ENCODE measurements at regions not wholly inside any gene's neighbourhood (a gene's known extent, or its start where the extent isn't known, plus 50 kb on each side); places are given as distances from the start of the nearest gene placed in this dataset.
"Not testable (repeated sequence)": the region's sequence is repeated elsewhere in the genome, so short reads cannot be mapped to it uniquely, and the experiment has no call there.

GRCh38 chr1:199472978-199473377 is 554.5 kb upstream of the NR5A2 start:
- no CpG with 5 or more reads among the region's 6 CpGs for WGBS (ENCODE audit: insufficient coverage, insufficient read length)
- no peaks in the 10 kb centered on the region for H3K36me3 ChIP-seq (ENCODE audit: control insufficient read depth, insufficient read depth, low read length)
- H3K4me1 ChIP-seq (ENCODE audit: control insufficient read depth, insufficient read depth, low read length): no peaks in the 10 kb centered on the region
- no peak overlapping the region for H3K27ac ChIP-seq (ENCODE audit: low read length)
- no peak overlapping the region for H3K4me3 ChIP-seq (ENCODE audit: low read length)
- H3K27me3 ChIP-seq (ENCODE audit: control insufficient read depth, insufficient read depth, low read length): no peaks in the 10 kb centered on the region
- DNase-seq (ENCODE audit: low read depth, low spot score): no peak
- no peaks in the 10 kb centered on the region for H3K9me3 ChIP-seq (ENCODE audit: control insufficient read depth, insufficient read depth, low read length)

GRCh38 chr1:199474738-199475137 is 552.8 kb upstream of the NR5A2 start:
- no peaks in the 10 kb centered on the region for H3K27me3 ChIP-seq (ENCODE audit: control insufficient read depth, insufficient read depth, low read length)
- no peaks in the 10 kb centered on the region for H3K9me3 ChIP-seq (ENCODE audit: control insufficient read depth, insufficient read depth, low read length)
- H3K36me3 ChIP-seq (ENCODE audit: control insufficient read depth, insufficient read depth, low read length): no peaks in the 10 kb centered on the region
- no peak overlapping the region for H3K27ac ChIP-seq (ENCODE audit: low read length)
- H3K4me3 ChIP-seq (ENCODE audit: low read length): no peak overlapping the region
- WGBS (ENCODE audit: insufficient coverage, insufficient read length): no CpG with 5 or more reads among the region's 2 CpGs
- no peaks in the 10 kb centered on the region for H3K4me1 ChIP-seq (ENCODE audit: control insufficient read depth, insufficient read depth, low read length)
- DNase-seq (ENCODE audit: low read depth, low spot score): no peak

- Histone ChIP-seq H3K4me1 (ENCODE audit: control insufficient read depth, insufficient read depth, low read length) (no peaks in the 10 kb centered on the region), H3K27me3 (ENCODE audit: control insufficient read depth, insufficient read depth, low read length) (no peaks in the 10 kb centered on the region), H3K4me3 (ENCODE audit: low read length) (no peak overlapping the region), H3K36me3 (ENCODE audit: control insufficient read depth, insufficient read depth, low read length) (no peaks in the 10 kb centered on the region), H3K27ac (ENCODE audit: low read length) (no peak overlapping the region), H3K9me3 (ENCODE audit: control insufficient read depth, insufficient read depth, low read length) (no peaks in the 10 kb centered on the region)
- WGBS (ENCODE audit: insufficient coverage, insufficient read length): no CpG with 5 or more reads among the region's 4 CpGs
- no peak for DNase-seq (ENCODE audit: low read depth, low spot score)
These were observed 545.1 kb upstream of the NR5A2 start for GRCh38 chr1:199482426-199482825.

GRCh38 chr1:199489594-199489993 is 537.9 kb upstream of the NR5A2 start:
- Histone ChIP-seq H3K36me3 (ENCODE audit: control insufficient read depth, insufficient read depth, low read length) (no peaks in the 10 kb centered on the region), H3K9me3 (ENCODE audit: control insufficient read depth, insufficient read depth, low read length) (no peaks in the 10 kb centered on the region), H3K4me3 (ENCODE audit: low read length) (no peak overlapping the region), H3K27me3 (ENCODE audit: control insufficient read depth, insufficient read depth, low read length) (no peaks in the 10 kb centered on the region), H3K4me1 (ENCODE audit: control insufficient read depth, insufficient read depth, low read length) (no peaks in the 10 kb centered on the region; the same call in 1 of the 2 replicates), H3K27ac (ENCODE audit: low read length) (no peak overlapping the region)
- DNase-seq (ENCODE audit: low read depth, low spot score): no peak
- WGBS (ENCODE audit: insufficient coverage, insufficient read length): no CpG with 5 or more reads among the region's 3 CpGs

GRCh38 chr1:199490769-199491527 is 536.6 kb upstream of the NR5A2 start:
- Histone ChIP-seq H3K4me1 (ENCODE audit: control insufficient read depth, insufficient read depth, low read length) (no peaks in the 10 kb centered on the region; the same call in 1 of the 2 replicates), H3K4me3 (ENCODE audit: low read length) (no peak overlapping the region), H3K27ac (ENCODE audit: low read length) (no peak overlapping the region), H3K27me3 (ENCODE audit: control insufficient read depth, insufficient read depth, low read length) (no peaks in the 10 kb centered on the region), H3K9me3 (ENCODE audit: control insufficient read depth, insufficient read depth, low read length) (no peaks in the 10 kb centered on the region), H3K36me3 (ENCODE audit: control insufficient read depth, insufficient read depth, low read length) (no peaks in the 10 kb centered on the region)
- DNase-seq (ENCODE audit: low read depth, low spot score): no peak
- WGBS (ENCODE audit: insufficient coverage, insufficient read length): no CpG with 5 or more reads among the region's 2 CpGs

GRCh38 chr1:199495432-199495831 is 532.1 kb upstream of the NR5A2 start:
- DNase-seq (ENCODE audit: low read depth, low spot score): no peak
- Histone ChIP-seq H3K27ac (ENCODE audit: low read length) (no peak overlapping the region), H3K27me3 (ENCODE audit: control insufficient read depth, insufficient read depth, low read length) (no peaks in the 10 kb centered on the region), H3K4me1 (ENCODE audit: control insufficient read depth, insufficient read depth, low read length) (no peaks in the 10 kb centered on the region; the same call in 1 of the 2 replicates), H3K36me3 (ENCODE audit: control insufficient read depth, insufficient read depth, low read length) (no peaks in the 10 kb centered on the region), H3K9me3 (ENCODE audit: control insufficient read depth, insufficient read depth, low read length) (no peaks in the 10 kb centered on the region), H3K4me3 (ENCODE audit: low read length) (no peak overlapping the region)
- no CpG with 5 or more reads among the region's 3 CpGs for WGBS (ENCODE audit: insufficient coverage, insufficient read length)

GRCh38 chr1:199498802-199499201 is 528.7 kb upstream of the NR5A2 start:
- not testable (repeated sequence) for H3K36me3 ChIP-seq (ENCODE audit: control insufficient read depth, insufficient read depth, low read length); H3K27ac ChIP-seq (ENCODE audit: low read length); H3K27me3 ChIP-seq (ENCODE audit: control insufficient read depth, insufficient read depth, low read length); DNase-seq (ENCODE audit: low read depth, low spot score); H3K4me1 ChIP-seq (ENCODE audit: control insufficient read depth, insufficient read depth, low read length); H3K9me3 ChIP-seq (ENCODE audit: control insufficient read depth, insufficient read depth, low read length); H3K4me3 ChIP-seq (ENCODE audit: low read length)
- WGBS (ENCODE audit: insufficient coverage, insufficient read length): no CpG with 5 or more reads among the region's 1 CpG

GRCh38 chr1:199508072-199508471 is 519.4 kb upstream of the NR5A2 start:
- Histone ChIP-seq H3K27ac (ENCODE audit: low read length) (no peak overlapping the region), H3K9me3 (ENCODE audit: control insufficient read depth, insufficient read depth, low read length) (no peaks in the 10 kb centered on the region), H3K36me3 (ENCODE audit: control insufficient read depth, insufficient read depth, low read length) (no peaks in the 10 kb centered on the region), H3K4me1 (ENCODE audit: control insufficient read depth, insufficient read depth, low read length) (0 out of 2 replicates have a peak, but pooled peaks cover 1% of the 10 kb centered on the region), H3K4me3 (ENCODE audit: low read length) (no peak overlapping the region), H3K27me3 (ENCODE audit: control insufficient read depth, insufficient read depth, low read length) (no peaks in the 10 kb centered on the region)
- WGBS (ENCODE audit: insufficient coverage, insufficient read length): no CpG with 5 or more reads among the region's 3 CpGs
- no peak for DNase-seq (ENCODE audit: low read depth, low spot score)

GRCh38 chr1:199508653-199509052 is 518.9 kb upstream of the NR5A2 start:
- no peaks in the 10 kb centered on the region for H3K27me3 ChIP-seq (ENCODE audit: control insufficient read depth, insufficient read depth, low read length)
- 0 out of 2 replicates have a peak, but pooled peaks cover 1% of the 10 kb centered on the region for H3K4me1 ChIP-seq (ENCODE audit: control insufficient read depth, insufficient read depth, low read length)
- H3K27ac ChIP-seq (ENCODE audit: low read length): no peak overlapping the region
- no CpG with 5 or more reads among the region's 2 CpGs for WGBS (ENCODE audit: insufficient coverage, insufficient read length)
- H3K4me3 ChIP-seq (ENCODE audit: low read length): no peak overlapping the region
- DNase-seq (ENCODE audit: low read depth, low spot score): no peak
- H3K36me3 ChIP-seq (ENCODE audit: control insufficient read depth, insufficient read depth, low read length): no peaks in the 10 kb centered on the region
- H3K9me3 ChIP-seq (ENCODE audit: control insufficient read depth, insufficient read depth, low read length): no peaks in the 10 kb centered on the region

GRCh38 chr1:199509456-199509855 is 518.1 kb upstream of the NR5A2 start:
- Histone ChIP-seq H3K4me1 (ENCODE audit: control insufficient read depth, insufficient read depth, low read length) (0 out of 2 replicates have a peak, but pooled peaks cover 1% of the 10 kb centered on the region), H3K4me3 (ENCODE audit: low read length) (no peak overlapping the region)
- no CpG with 5 or more reads among the region's 2 CpGs for WGBS (ENCODE audit: insufficient coverage, insufficient read length)

GRCh38 chr1:199510314-199510713 is 517.2 kb upstream of the NR5A2 start:
- H3K4me3 ChIP-seq (ENCODE audit: low read length): no peak overlapping the region
- no peak overlapping the region for H3K27ac ChIP-seq (ENCODE audit: low read length)
- H3K36me3 ChIP-seq (ENCODE audit: control insufficient read depth, insufficient read depth, low read length): no peaks in the 10 kb centered on the region
- no peaks in the 10 kb centered on the region for H3K9me3 ChIP-seq (ENCODE audit: control insufficient read depth, insufficient read depth, low read length)
- no peaks in the 10 kb centered on the region for H3K27me3 ChIP-seq (ENCODE audit: control insufficient read depth, insufficient read depth, low read length)
- H3K4me1 ChIP-seq (ENCODE audit: control insufficient read depth, insufficient read depth, low read length): 0 out of 2 replicates have a peak, but pooled peaks cover 1% of the 10 kb centered on the region
- no CpG with 5 or more reads among the region's 5 CpGs for WGBS (ENCODE audit: insufficient coverage, insufficient read length)
- DNase-seq (ENCODE audit: low read depth, low spot score): no peak

More at GRCh38 chr1:199509456-199509855, 518.1 kb upstream of the NR5A2 start:
- Histone ChIP-seq H3K36me3 (ENCODE audit: control insufficient read depth, insufficient read depth, low read length) (no peaks in the 10 kb centered on the region), H3K27me3 (ENCODE audit: control insufficient read depth, insufficient read depth, low read length) (no peaks in the 10 kb centered on the region), H3K9me3 (ENCODE audit: control insufficient read depth, insufficient read depth, low read length) (no peaks in the 10 kb centered on the region), H3K27ac (ENCODE audit: low read length) (no peak overlapping the region)
- DNase-seq (ENCODE audit: low read depth, low spot score): no peak
